Common myeloid progenitor, CD34-positive (primary cell): ENCODE measurements at regions not wholly inside any gene's neighbourhood (a gene's known extent, or its start where the extent isn't known, plus 50 kb on each side); places are given as distances from the start of the nearest gene placed in this dataset.
A peak's percentile ranks its signal among the peaks of the same experiment; 100 is the strongest.

ENCODE experiments used
- CTCF ChIA-PET: fragments of 350-600 bp; sonication (Branson Sonifier 250); formaldehyde crosslinking; loops from one replicate; lab custom pipeline; 2021; ENCODE audit warnings: antibody characterized with exemption; lab: Charles Lee
- POLR2A ChIA-PET: fragments of 350-600 bp; sonication (Branson Sonifier 250); formaldehyde crosslinking; loops from one replicate; lab custom pipeline; 2021; ENCODE audit warnings: antibody characterized with exemption; lab: Charles Lee
- DNase-seq, 3 donors: peaks; one replicate each; pipeline versions ENCODE4 v3.0.0 to v3.0.0-alpha.2; 2013
- H3K27ac ChIP-seq, 2 experiments: 1 replicate in 1 of 2; 2 replicates in 1 of 2; pipeline ENCODE4 v1.7.0; 2013; ENCODE audit warnings: inconsistent platforms in 2 of 2, low read length in 2 of 2, mild to moderate bottlenecking in 2 of 2, low read depth in 1 of 2, moderate library complexity in 1 of 2; ENCODE audit not compliant: severe bottlenecking in 2 of 2, insufficient read depth in 1 of 2, poor library complexity in 1 of 2
- H3K27me3 ChIP-seq, 5 experiments: replicated peaks in 2 of 5; 1 replicate in 3 of 5; 2 replicates in 2 of 5; pipeline versions ENCODE4 v1.6.1 to v1.7.0; 2013; ENCODE audit warnings: low read length in 4 of 5, mild to moderate bottlenecking in 2 of 5, moderate library complexity in 2 of 5, inconsistent platforms in 1 of 5; ENCODE audit not compliant: insufficient read depth in 5 of 5, control insufficient read depth in 4 of 5
- H3K36me3 ChIP-seq, 4 experiments: 1 replicate in 2 of 4; 2 replicates in 2 of 4; pipeline versions ENCODE4 v1.6.1 to v1.7.0; 2013; ENCODE audit warnings: low read length in 3 of 4, control low read depth in 1 of 4, mild to moderate bottlenecking in 1 of 4; ENCODE audit not compliant: control insufficient read depth in 4 of 4, insufficient read depth in 4 of 4
- H3K4me1 ChIP-seq, 4 experiments: 1 replicate in 3 of 4; 2 replicates in 1 of 4; pipeline versions ENCODE4 v1.6.1 to v1.7.1; 2013; ENCODE audit warnings: low read length in 3 of 4, mild to moderate bottlenecking in 3 of 4, control low read depth in 1 of 4, inconsistent platforms in 1 of 4, moderate library complexity in 1 of 4; ENCODE audit not compliant: control insufficient read depth in 4 of 4, insufficient read depth in 4 of 4; ENCODE audit errors: control extremely low read depth in 1 of 4
- H3K4me3 ChIP-seq, 7 experiments: 1 replicate in 4 of 7; 2 replicates in 3 of 7; pipeline versions ENCODE4 v1.5.1 to v1.7.0; 2013; ENCODE audit warnings: mild to moderate bottlenecking in 7 of 7, low read length in 6 of 7, moderate library complexity in 6 of 7, inconsistent platforms in 2 of 7, low read depth in 2 of 7, control low read depth in 1 of 7; ENCODE audit not compliant: insufficient read depth in 4 of 7, control insufficient read depth in 1 of 7; ENCODE audit errors: extremely low read depth in 1 of 7
- H3K9me3 ChIP-seq, 5 experiments: 1 replicate in 4 of 5; 2 replicates in 1 of 5; pipeline versions ENCODE4 v1.6.1 to v1.7.1; 2013; ENCODE audit warnings: low read length in 4 of 5, mild to moderate bottlenecking in 2 of 5, inconsistent platforms in 1 of 5, low read depth in 1 of 5, moderate library complexity in 1 of 5; ENCODE audit not compliant: control insufficient read depth in 4 of 5, insufficient read depth in 2 of 5; ENCODE audit errors: control extremely low read depth in 1 of 5
- WGBS: methylation state at CpG from one replicate; pipeline ENCODE4 v1.1.5; 2013; ENCODE audit not compliant: insufficient coverage; 5-methylcytosine and 5-hydroxymethylcytosine counted together

- Histone ChIP-seq H3K4me1 (no peaks in the 10 kb centered on the region), H3K27me3 (no peaks in the 10 kb centered on the region), H3K27ac (no peak overlapping the region), H3K36me3 (no peaks in the 10 kb centered on the region), H3K9me3 (peaks cover 0 to 2% (median 0%) of the 10 kb centered on the region in 5 experiments), H3K4me3 (no peak overlapping the region)
- POLR2A ChIA-PET: no interaction called here
- 100% methylated on average over 3 of the region's 7 CpGs for WGBS
- no peak for DNase-seq
- CTCF ChIA-PET: interaction anchor here (1.6 kb wide), 1 partner anchor 26 kb away, joined by 3 read pairs; no protein-coding TSS in a partner anchor
Observed at GRCh38 chr13:38564256-38565150, 122.4 kb upstream of the FREM2 start.

- Histone ChIP-seq H3K4me1 (no peaks in the 10 kb centered on the region), H3K9me3 (no peaks in the 10 kb centered on the region), H3K27ac (no peak overlapping the region), H3K27me3 (no peaks in the 10 kb centered on the region), H3K36me3 (no peaks in the 10 kb centered on the region), H3K4me3 (no peak overlapping the region)
- ChIA-PET POLR2A (no interaction called here), CTCF (interaction anchor here (1.5 to 1.6 kb wide), 2 partner anchors 16 to 24 kb away, joined by 3 to 4 read pairs; no protein-coding TSS in a partner anchor)
- WGBS: 86% methylated on average over 1 of the region's 4 CpGs
- no peak for DNase-seq
Observed at GRCh38 chr13:38566023-38566422, 120.9 kb upstream of the FREM2 start.

GRCh38 chr13:38566519-38566918 lies 120.4 kb upstream of the FREM2 start:
- WGBS: 76% methylated on average over 2 of the region's 3 CpGs
- no peaks in the 10 kb centered on the region for H3K27me3 ChIP-seq
- no peaks in the 10 kb centered on the region for H3K36me3 ChIP-seq
- ChIA-PET POLR2A (no interaction called here), CTCF (interaction anchor here (1.5 kb wide), 1 partner anchor 16 kb away, joined by 4 read pairs; no protein-coding TSS in a partner anchor)
- H3K9me3 ChIP-seq: no peaks in the 10 kb centered on the region
- DNase-seq: no peak
- no peak overlapping the region for H3K4me3 ChIP-seq
- no peak overlapping the region for H3K27ac ChIP-seq
- H3K4me1 ChIP-seq: no peaks in the 10 kb centered on the region

- no peaks in the 10 kb centered on the region for H3K36me3 ChIP-seq
- no peak for DNase-seq
- WGBS: 100% methylated on average over 1 of the region's 1 CpG
- no peaks in the 10 kb centered on the region for H3K27me3 ChIP-seq
- POLR2A ChIA-PET: no interaction called here
- no peaks in the 10 kb centered on the region for H3K9me3 ChIP-seq
- H3K4me1 ChIP-seq: no peaks in the 10 kb centered on the region
- CTCF ChIA-PET: no interaction called here
- no peak overlapping the region for H3K27ac ChIP-seq
- H3K4me3 ChIP-seq: no peak overlapping the region
Observed at GRCh38 chr13:38570706-38571105, 116.2 kb upstream of the FREM2 start.

GRCh38 chr13:38575427-38575826 lies 111.5 kb upstream of the FREM2 start:
- WGBS: 100% methylated on average over 1 of the region's 2 CpGs
- POLR2A ChIA-PET: no interaction called here

GRCh38 chr13:38577048-38577447 lies 109.8 kb upstream of the FREM2 start:
- H3K4me1 ChIP-seq: no peaks in the 10 kb centered on the region
- H3K36me3 ChIP-seq: no peaks in the 10 kb centered on the region
- WGBS: 82% methylated on average over 3 of the region's 3 CpGs
- DNase-seq: no peak
- no peak overlapping the region for H3K4me3 ChIP-seq
- ChIA-PET POLR2A (no interaction called here), CTCF (interaction anchor here (1.3 kb wide), 1 partner anchor 10 kb away, joined by 3 read pairs; no protein-coding TSS in a partner anchor)
- no peak overlapping the region for H3K27ac ChIP-seq
- H3K27me3 ChIP-seq: no peaks in the 10 kb centered on the region
- H3K9me3 ChIP-seq: no peaks in the 10 kb centered on the region

More at GRCh38 chr13:38575427-38575826, 111.5 kb upstream of the FREM2 start:
- no peak overlapping the region for H3K4me3 ChIP-seq
- CTCF ChIA-PET: no interaction called here
- no peak overlapping the region for H3K27ac ChIP-seq
- no peaks in the 10 kb centered on the region for H3K27me3 ChIP-seq
- H3K9me3 ChIP-seq: no peaks in the 10 kb centered on the region
- no peaks in the 10 kb centered on the region for H3K36me3 ChIP-seq
- H3K4me1 ChIP-seq: no peaks in the 10 kb centered on the region
- DNase-seq: no peak

GRCh38 chr13:38582133-38582532 lies 104.7 kb upstream of the FREM2 start:
- Histone ChIP-seq H3K4me1 (no peaks in the 10 kb centered on the region), H3K36me3 (no peaks in the 10 kb centered on the region), H3K27me3 (peaks cover 0 to 4% (median 0%) of the 10 kb centered on the region in 5 experiments), H3K9me3 (no peaks in the 10 kb centered on the region), H3K27ac (no peak overlapping the region), H3K4me3 (no peak overlapping the region)
- ChIA-PET POLR2A (no interaction called here), CTCF (interaction anchor here (1.3 to 1.6 kb wide), 3 partner anchors 8 to 101 kb away, joined by 3 to 4 read pairs (median 4); no protein-coding TSS in a partner anchor)
- WGBS: no CpG with 5 or more reads among the region's 2 CpGs
- DNase-seq: peak; percentile 13 to 47 (median 39)
